ENCODE measurements at regions not wholly inside any gene's neighbourhood (a gene's known extent, or its start where the extent isn't known, plus 50 kb on each side); places are given as distances from the start of the nearest gene placed in this dataset.
"Not testable (repeated sequence)": the region's sequence is repeated elsewhere in the genome, so short reads cannot be mapped to it uniquely, and the experiment has no call there.

- DNase-seq = no peak
These were observed 64.7 kb downstream of the DHCR7 start for GRCh38 chr11:71383461-71383860.

- no peak for DNase-seq
These were observed 66.2 kb downstream of the DHCR7 start for GRCh38 chr11:71381781-71382505.

GRCh38 chr11:71379701-71380100, 68.5 kb downstream of the DHCR7 start:
- DNase-seq = no peak

GRCh38 chr11:71373791-71374454, 74.3 kb downstream of the DHCR7 start:
- no peak for DNase-seq

GRCh38 chr11:71372693-71373657, 75.2 kb downstream of the DHCR7 start:
- no peak for DNase-seq

- DNase-seq = no peak
These were observed 76.5 kb downstream of the DHCR7 start for GRCh38 chr11:71371674-71372069.

- DNase-seq = no peak
These were observed 77.1 kb downstream of the DHCR7 start for GRCh38 chr11:71370895-71371673.

- no peak for DNase-seq
These were observed 78.0 kb downstream of the DHCR7 start for GRCh38 chr11:71370020-71370747.

- no peak for DNase-seq
These were observed 78.8 kb downstream of the DHCR7 start for GRCh38 chr11:71369411-71369810.

- DNase-seq = no peak
These were observed 79.2 kb downstream of the DHCR7 start for GRCh38 chr11:71368966-71369365.

- DNase-seq = no peak
These were observed 80.4 kb downstream of the DHCR7 start for GRCh38 chr11:71367756-71368155.

GRCh38 chr11:71367276-71367675, 80.9 kb downstream of the DHCR7 start:
- DNase-seq = not testable (repeated sequence)

GRCh38 chr11:71366076-71366475, 82.1 kb downstream of the DHCR7 start:
- no peak for DNase-seq

GRCh38 chr11:71365626-71366025, 82.6 kb downstream of the DHCR7 start:
- no peak for DNase-seq

GRCh38 chr11:71364806-71365205, 83.4 kb downstream of the DHCR7 start:
- no peak for DNase-seq

- DNase-seq = no peak
These were observed 84.0 kb downstream of the DHCR7 start for GRCh38 chr11:71364176-71364671.

- no peak for DNase-seq
These were observed 84.5 kb downstream of the DHCR7 start for GRCh38 chr11:71363721-71364120.

- no peak for DNase-seq
These were observed 89.1 kb downstream of the DHCR7 start for GRCh38 chr11:71358963-71359567.

- DNase-seq = no peak
These were observed 90.0 kb downstream of the DHCR7 start for GRCh38 chr11:71358122-71358728.

- no peak for DNase-seq
These were observed 90.8 kb downstream of the DHCR7 start for GRCh38 chr11:71357414-71357813.

- no peak for DNase-seq
These were observed 91.3 kb downstream of the DHCR7 start for GRCh38 chr11:71356904-71357303.

Measured in activated CD4-positive, alpha-beta T cell treated with anti-CD3 and anti-CD28 coated beads for 1 hour (primary cell).